ENCODE measurements at regions not wholly inside any gene's neighbourhood (a gene's known extent, or its start where the extent isn't known, plus 50 kb on each side); places are given as distances from the start of the nearest gene placed in this dataset.

DNA sequence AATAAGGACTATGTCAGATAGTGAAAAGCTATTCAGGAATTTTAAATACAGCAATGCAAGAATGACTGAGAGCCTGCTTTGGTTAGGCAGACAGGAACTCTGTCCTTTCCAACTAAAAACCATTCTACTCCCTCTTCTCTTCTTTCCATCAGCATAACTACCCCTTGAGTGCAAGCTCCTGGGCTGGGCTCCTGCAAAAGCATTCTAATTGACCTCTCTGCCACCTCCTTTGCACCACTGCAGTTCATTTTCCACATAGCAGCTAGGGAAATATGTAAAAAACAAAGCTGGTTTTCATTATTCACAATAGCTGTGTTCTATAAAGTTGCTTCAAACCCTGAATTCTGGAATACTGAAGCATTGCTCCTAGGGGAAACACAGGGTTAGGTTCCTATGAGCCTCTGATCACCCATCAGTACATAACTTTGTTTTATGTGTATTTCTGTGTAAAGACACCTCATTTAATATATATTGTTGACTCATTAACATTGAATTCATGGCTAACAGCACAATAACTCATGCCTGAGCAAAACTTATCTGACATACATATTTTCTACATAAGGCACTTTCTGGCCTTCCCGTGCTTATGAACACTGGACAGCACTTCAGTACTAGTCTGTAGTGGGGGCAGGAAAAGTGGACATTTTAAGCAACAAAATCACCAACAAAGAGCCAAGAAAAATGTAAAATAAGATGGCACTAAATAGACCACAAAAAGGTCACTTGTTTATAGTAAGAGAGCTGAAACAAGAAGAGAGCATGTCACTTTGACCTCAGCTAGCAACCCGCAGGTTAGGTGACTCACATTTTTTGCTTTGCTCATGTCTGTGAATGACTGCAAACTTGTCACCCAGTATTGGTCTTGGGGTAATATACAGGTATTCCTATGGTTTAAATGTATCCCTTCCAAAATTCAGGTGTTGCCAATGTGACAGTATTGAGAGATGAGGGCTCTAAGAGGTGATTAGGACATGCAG lies 57.9 kb upstream of the IRF2BP2 start:
- TF ChIP-seq EZH2 (IDR thresholded peaks at IDR 0.05; ENCODE audit: borderline replicate concordance, insufficient read depth, low read length, poor library complexity, severe bottlenecking) (no peak), SMC3 (conservative IDR thresholded peaks at IDR 0.05; ENCODE audit: poor library complexity) (no peak)
- TF ChIP-seq, protein P1, sequence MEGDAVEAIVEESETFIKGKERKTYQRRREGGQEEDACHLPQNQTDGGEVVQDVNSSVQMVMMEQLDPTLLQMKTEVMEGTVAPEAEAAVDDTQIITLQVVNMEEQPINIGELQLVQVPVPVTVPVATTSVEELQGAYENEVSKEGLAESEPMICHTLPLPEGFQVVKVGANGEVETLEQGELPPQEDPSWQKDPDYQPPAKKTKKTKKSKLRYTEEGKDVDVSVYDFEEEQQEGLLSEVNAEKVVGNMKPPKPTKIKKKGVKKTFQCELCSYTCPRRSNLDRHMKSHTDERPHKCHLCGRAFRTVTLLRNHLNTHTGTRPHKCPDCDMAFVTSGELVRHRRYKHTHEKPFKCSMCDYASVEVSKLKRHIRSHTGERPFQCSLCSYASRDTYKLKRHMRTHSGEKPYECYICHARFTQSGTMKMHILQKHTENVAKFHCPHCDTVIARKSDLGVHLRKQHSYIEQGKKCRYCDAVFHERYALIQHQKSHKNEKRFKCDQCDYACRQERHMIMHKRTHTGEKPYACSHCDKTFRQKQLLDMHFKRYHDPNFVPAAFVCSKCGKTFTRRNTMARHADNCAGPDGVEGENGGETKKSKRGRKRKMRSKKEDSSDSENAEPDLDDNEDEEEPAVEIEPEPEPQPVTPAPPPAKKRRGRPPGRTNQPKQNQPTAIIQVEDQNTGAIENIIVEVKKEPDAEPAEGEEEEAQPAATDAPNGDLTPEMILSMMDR (IDR thresholded peaks at IDR 0.05; ENCODE audit: poor library complexity, severe bottlenecking), result no peak

Data from neural cell (in vitro differentiated cells).